ENCODE measurements at regions not wholly inside any gene's neighbourhood (a gene's known extent, or its start where the extent isn't known, plus 50 kb on each side); places are given as distances from the start of the nearest gene placed in this dataset.
A peak's percentile ranks its signal among the peaks of the same experiment; 100 is the strongest.

DNA sequence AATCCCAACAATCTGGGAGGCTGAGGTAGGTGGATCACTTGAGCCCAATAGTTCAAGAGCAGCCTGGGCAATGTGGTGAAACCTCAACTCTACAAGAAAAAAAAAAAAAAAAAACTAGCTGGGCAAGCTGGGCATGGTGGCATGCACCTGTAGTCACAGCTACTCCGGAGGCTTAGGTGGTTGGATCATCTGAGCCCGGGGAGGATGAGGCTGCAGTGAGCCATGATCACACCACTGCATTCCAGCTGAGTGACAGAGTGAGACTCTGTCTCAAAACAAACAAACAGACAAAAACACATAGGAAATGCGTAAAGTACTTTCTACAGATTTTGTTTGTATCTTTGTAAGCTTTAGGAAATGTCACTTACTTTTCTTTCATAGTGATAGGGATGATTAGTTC lies 307.2 kb upstream of the NR3C2 start:
- no peak overlapping the region for H2AFZ ChIP-seq (ENCODE audit: low read depth)
- no peaks in the 10 kb centered on the region for H3K4me1 ChIP-seq (ENCODE audit: low read depth, poor library complexity, severe bottlenecking)
- H4K20me1 ChIP-seq (ENCODE audit: insufficient read depth) = no peaks in the 10 kb centered on the region
- no peaks in the 10 kb centered on the region for H3K27me3 ChIP-seq (ENCODE audit: insufficient read depth, low read depth)
- H3K27ac ChIP-seq = no peak overlapping the region
- no peak overlapping the region for H3K9ac ChIP-seq
- H3K79me2 ChIP-seq (ENCODE audit: insufficient read depth, low read depth) = no peaks in the 10 kb centered on the region
- no peaks in the 10 kb centered on the region for H3K36me3 ChIP-seq (ENCODE audit: insufficient read depth)
- TF ChIP-seq, protein P1, sequence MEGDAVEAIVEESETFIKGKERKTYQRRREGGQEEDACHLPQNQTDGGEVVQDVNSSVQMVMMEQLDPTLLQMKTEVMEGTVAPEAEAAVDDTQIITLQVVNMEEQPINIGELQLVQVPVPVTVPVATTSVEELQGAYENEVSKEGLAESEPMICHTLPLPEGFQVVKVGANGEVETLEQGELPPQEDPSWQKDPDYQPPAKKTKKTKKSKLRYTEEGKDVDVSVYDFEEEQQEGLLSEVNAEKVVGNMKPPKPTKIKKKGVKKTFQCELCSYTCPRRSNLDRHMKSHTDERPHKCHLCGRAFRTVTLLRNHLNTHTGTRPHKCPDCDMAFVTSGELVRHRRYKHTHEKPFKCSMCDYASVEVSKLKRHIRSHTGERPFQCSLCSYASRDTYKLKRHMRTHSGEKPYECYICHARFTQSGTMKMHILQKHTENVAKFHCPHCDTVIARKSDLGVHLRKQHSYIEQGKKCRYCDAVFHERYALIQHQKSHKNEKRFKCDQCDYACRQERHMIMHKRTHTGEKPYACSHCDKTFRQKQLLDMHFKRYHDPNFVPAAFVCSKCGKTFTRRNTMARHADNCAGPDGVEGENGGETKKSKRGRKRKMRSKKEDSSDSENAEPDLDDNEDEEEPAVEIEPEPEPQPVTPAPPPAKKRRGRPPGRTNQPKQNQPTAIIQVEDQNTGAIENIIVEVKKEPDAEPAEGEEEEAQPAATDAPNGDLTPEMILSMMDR (conservative IDR thresholded peaks at IDR 0.05; ENCODE audit: low read depth, low read length) = no peak
- no peak overlapping the region for H3K4me3 ChIP-seq (IDR thresholded peaks at IDR 0.05; ENCODE audit: insufficient read depth, low read depth, low read length)
- no peak overlapping the region for H3K4me2 ChIP-seq

DNA sequence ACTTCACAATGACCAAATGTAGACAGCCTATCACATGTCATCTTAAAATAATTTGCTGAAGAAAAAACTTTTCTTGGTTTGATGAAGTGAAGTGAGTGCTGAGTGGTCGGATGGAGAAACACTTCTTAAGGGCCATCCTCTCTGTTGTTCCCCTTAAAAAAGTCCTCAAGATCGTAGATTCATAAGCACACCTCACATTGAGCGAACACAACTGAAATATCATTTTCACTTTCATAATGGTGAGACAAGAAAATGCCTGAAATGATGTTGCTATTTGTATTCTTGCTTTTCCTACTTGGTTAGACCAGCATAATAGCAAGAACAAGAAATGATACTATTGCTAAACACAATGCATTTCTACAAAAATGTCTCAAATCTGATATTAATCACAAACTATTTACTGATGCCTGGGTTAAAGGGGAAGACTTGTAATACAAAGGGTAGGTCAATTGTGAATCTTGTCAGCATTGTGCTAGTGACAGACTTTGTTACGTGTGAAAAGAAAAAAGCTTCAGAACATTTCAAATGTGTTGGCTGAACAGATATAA lies 305.6 kb upstream of the NR3C2 start:
- Histone ChIP-seq H2AFZ (ENCODE audit: low read depth) (no peak overlapping the region), H3K4me1 (ENCODE audit: low read depth, poor library complexity, severe bottlenecking) (no peaks in the 10 kb centered on the region), H3K4me2 (0 out of 2 replicates have a peak overlapping the region, but pooled peaks have one; percentile 15), H3K27ac (no peak overlapping the region), H3K27me3 (ENCODE audit: insufficient read depth, low read depth) (no peaks in the 10 kb centered on the region), H3K4me3 (IDR thresholded peaks at IDR 0.05; ENCODE audit: insufficient read depth, low read depth, low read length) (no peak overlapping the region), H3K9ac (no peak overlapping the region), H3K36me3 (ENCODE audit: insufficient read depth) (no peaks in the 10 kb centered on the region), H4K20me1 (ENCODE audit: insufficient read depth) (no peaks in the 10 kb centered on the region), H3K79me2 (ENCODE audit: insufficient read depth, low read depth) (no peaks in the 10 kb centered on the region)
- TF ChIP-seq, protein P1 (conservative IDR thresholded peaks at IDR 0.05; ENCODE audit: low read depth, low read length) = no peak

DNA sequence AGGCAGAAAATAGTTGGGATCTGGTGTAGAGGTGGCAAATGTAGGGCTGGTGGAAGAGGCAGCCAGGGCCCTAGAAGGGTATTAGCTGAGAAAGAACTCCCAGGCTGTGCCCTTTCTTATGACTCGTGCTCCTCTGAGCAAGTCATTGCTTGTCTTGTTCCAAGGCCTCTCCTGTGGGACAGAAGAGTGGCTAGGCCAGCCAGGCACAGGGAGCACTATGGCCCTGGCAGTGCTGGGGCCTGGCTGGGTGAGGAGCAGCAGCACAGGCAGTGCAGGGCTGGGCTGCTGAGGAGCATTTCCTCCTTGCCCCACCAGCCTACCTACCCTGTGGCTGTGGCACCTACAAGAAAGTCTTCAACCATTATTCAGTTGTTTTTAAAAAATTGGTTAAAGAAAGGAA lies 298.5 kb upstream of the NR3C2 start:
- no peak overlapping the region for H3K9ac ChIP-seq
- no peaks in the 10 kb centered on the region for H3K4me1 ChIP-seq (ENCODE audit: low read depth, poor library complexity, severe bottlenecking)
- H3K4me2 ChIP-seq = no peak overlapping the region
- TF ChIP-seq, protein P1 (conservative IDR thresholded peaks at IDR 0.05; ENCODE audit: low read depth, low read length) = no peak
- no peaks in the 10 kb centered on the region for H3K79me2 ChIP-seq (ENCODE audit: insufficient read depth, low read depth)
- H4K20me1 ChIP-seq (ENCODE audit: insufficient read depth) = no peaks in the 10 kb centered on the region
- no peak overlapping the region for H2AFZ ChIP-seq (ENCODE audit: low read depth)
- no peak overlapping the region for H3K27ac ChIP-seq
- no peak overlapping the region for H3K4me3 ChIP-seq (IDR thresholded peaks at IDR 0.05; ENCODE audit: insufficient read depth, low read depth, low read length)
- H3K36me3 ChIP-seq (ENCODE audit: insufficient read depth) = no peaks in the 10 kb centered on the region
- H3K27me3 ChIP-seq (ENCODE audit: insufficient read depth, low read depth) = no peaks in the 10 kb centered on the region

DNA sequence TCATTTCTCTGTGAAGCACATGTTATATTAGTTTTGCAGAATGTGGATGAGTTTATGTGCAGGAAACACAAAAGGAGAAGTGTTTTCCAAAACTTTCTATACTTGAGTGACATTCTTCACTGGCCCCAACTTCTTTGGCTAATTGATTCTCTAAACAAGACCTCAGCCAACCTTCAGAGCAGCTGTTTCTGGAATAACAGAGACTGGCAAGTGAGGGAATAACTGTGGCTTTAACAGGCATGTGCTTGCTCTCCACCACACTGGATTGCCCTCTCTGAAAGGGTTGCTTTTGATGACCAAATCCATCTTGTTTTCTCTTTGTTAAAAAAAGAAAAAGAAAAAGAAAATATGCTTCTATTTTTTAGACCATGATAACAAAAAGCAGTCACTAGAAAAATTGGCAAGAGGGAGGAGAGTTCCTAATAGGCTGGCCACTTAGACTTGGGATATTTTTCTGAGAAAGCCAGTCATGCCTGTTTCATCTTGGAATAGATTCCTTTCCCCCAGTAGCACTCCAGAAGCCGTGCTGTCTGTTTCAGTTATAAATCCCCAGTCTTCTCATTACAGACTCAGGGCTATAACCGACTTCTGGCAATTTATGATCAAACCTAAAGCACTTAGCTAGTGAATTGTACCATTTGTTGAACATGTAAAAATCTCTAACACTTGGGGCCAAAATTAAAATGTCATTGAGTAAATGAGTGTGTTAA lies 295.0 kb upstream of the NR3C2 start:
- Histone ChIP-seq H3K4me3 (IDR thresholded peaks at IDR 0.05; ENCODE audit: insufficient read depth, low read depth, low read length) (no peak overlapping the region), H3K4me1 (ENCODE audit: low read depth, poor library complexity, severe bottlenecking) (no peaks in the 10 kb centered on the region), H4K20me1 (ENCODE audit: insufficient read depth) (no peaks in the 10 kb centered on the region), H3K9ac (no peak overlapping the region), H3K79me2 (ENCODE audit: insufficient read depth, low read depth) (no peaks in the 10 kb centered on the region), H3K4me2 (no peak overlapping the region), H3K27me3 (ENCODE audit: insufficient read depth, low read depth) (no peaks in the 10 kb centered on the region), H2AFZ (ENCODE audit: low read depth) (no peak overlapping the region), H3K27ac (no peak overlapping the region), H3K36me3 (ENCODE audit: insufficient read depth) (no peaks in the 10 kb centered on the region)
- TF ChIP-seq, protein P1 (conservative IDR thresholded peaks at IDR 0.05; ENCODE audit: low read depth, low read length) = no peak
